ENCODE measurements at regions not wholly inside any gene's neighbourhood (a gene's known extent, or its start where the extent isn't known, plus 50 kb on each side); places are given as distances from the start of the nearest gene placed in this dataset.

- no peak for TF ChIP-seq CTCF (IDR thresholded peaks at IDR 0.05; ENCODE audit: insufficient read depth, low read length, severe bottlenecking)
- no peaks in the 10 kb centered on the region for H3K27me3 ChIP-seq (ENCODE audit: control insufficient read depth, insufficient read depth, low read length)
- no peak for DNase-seq (ENCODE audit: low read depth)
- no peak for FAIRE-seq
- H3K36me3 ChIP-seq (ENCODE audit: control insufficient read depth, insufficient read depth, low read length), result no peaks in the 10 kb centered on the region
- H3K4me3 ChIP-seq (ENCODE audit: low read depth, low read length), result no peak overlapping the region
Measured at GRCh38 chr11:134537941-134538340, 125.9 kb upstream of the B3GAT1 start.

- Histone ChIP-seq H3K36me3 (ENCODE audit: control insufficient read depth, insufficient read depth, low read length) (no peaks in the 10 kb centered on the region), H3K27me3 (ENCODE audit: control insufficient read depth, insufficient read depth, low read length) (no peaks in the 10 kb centered on the region), H3K4me3 (ENCODE audit: low read depth, low read length) (no peak overlapping the region)
- FAIRE-seq, result no peak
- no peak for TF ChIP-seq CTCF (IDR thresholded peaks at IDR 0.05; ENCODE audit: insufficient read depth, low read length, severe bottlenecking)
- no peak for DNase-seq (ENCODE audit: low read depth)
Measured at GRCh38 chr11:134537296-134537695, 125.3 kb upstream of the B3GAT1 start.

GRCh38 chr11:134536677-134537076, 124.6 kb upstream of the B3GAT1 start:
- no peak for FAIRE-seq
- no peaks in the 10 kb centered on the region for H3K27me3 ChIP-seq (ENCODE audit: control insufficient read depth, insufficient read depth, low read length)

GRCh38 chr11:134536219-134536618, 124.2 kb upstream of the B3GAT1 start:
- no peak overlapping the region for H3K4me3 ChIP-seq (ENCODE audit: low read depth, low read length)
- DNase-seq (ENCODE audit: low read depth) (no peak), FAIRE-seq (no peak)
- no peaks in the 10 kb centered on the region for H3K36me3 ChIP-seq (ENCODE audit: control insufficient read depth, insufficient read depth, low read length)
- no peaks in the 10 kb centered on the region for H3K27me3 ChIP-seq (ENCODE audit: control insufficient read depth, insufficient read depth, low read length)
- TF ChIP-seq CTCF (IDR thresholded peaks at IDR 0.05; ENCODE audit: insufficient read depth, low read length, severe bottlenecking), result no peak

More at GRCh38 chr11:134536677-134537076, 124.6 kb upstream of the B3GAT1 start:
- H3K36me3 ChIP-seq (ENCODE audit: control insufficient read depth, insufficient read depth, low read length), result no peaks in the 10 kb centered on the region
- DNase-seq (ENCODE audit: low read depth), result no peak
- TF ChIP-seq CTCF (IDR thresholded peaks at IDR 0.05; ENCODE audit: insufficient read depth, low read length, severe bottlenecking), result no peak
- H3K4me3 ChIP-seq (ENCODE audit: low read depth, low read length), result no peak overlapping the region

GRCh38 chr11:134535029-134536025, 123.3 kb upstream of the B3GAT1 start:
- FAIRE-seq, result no peak
- DNase-seq (ENCODE audit: low read depth), result no peak

More at GRCh38 chr11:134535029-134536025, 123.3 kb upstream of the B3GAT1 start:
- no peak overlapping the region for H3K4me3 ChIP-seq (ENCODE audit: low read depth, low read length)
- no peaks in the 10 kb centered on the region for H3K36me3 ChIP-seq (ENCODE audit: control insufficient read depth, insufficient read depth, low read length)
- TF ChIP-seq CTCF (IDR thresholded peaks at IDR 0.05; ENCODE audit: insufficient read depth, low read length, severe bottlenecking), result no peak
- H3K27me3 ChIP-seq (ENCODE audit: control insufficient read depth, insufficient read depth, low read length), result no peaks in the 10 kb centered on the region

Data from bronchial epithelial cell (primary cell).